SHP77 (cell line): ENCODE measurements at regions not wholly inside any gene's neighbourhood (a gene's known extent, or its start where the extent isn't known, plus 50 kb on each side); places are given as distances from the start of the nearest gene placed in this dataset.
"Not testable (repeated sequence)": the region's sequence is repeated elsewhere in the genome, so short reads cannot be mapped to it uniquely, and the experiment has no call there.

ENCODE experiments used
- DNase-seq, 2 experiments: peaks; one replicate each; lab custom pipeline; 2025; lab: John Stamatoyannopoulos, UW

DNA sequence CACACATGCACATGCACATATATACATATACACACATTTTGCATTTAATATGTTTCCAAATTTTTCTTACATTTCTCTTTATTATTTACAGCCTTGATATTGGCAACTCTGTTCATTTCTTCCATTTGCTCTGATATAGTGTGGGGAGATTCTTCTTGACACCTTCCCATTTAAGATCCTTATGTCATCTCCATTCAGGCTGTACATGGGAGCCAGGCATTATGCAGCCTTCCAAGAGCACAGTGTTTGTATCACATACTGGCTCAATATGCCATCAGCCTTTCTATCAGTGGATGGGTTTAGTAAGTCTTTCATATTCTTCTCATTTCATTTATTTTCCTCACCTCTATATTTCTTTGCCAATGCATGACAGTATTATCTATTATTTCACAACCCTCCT, 372.3 kb upstream of the FTMT start:
- DNase-seq = no peak

DNA sequence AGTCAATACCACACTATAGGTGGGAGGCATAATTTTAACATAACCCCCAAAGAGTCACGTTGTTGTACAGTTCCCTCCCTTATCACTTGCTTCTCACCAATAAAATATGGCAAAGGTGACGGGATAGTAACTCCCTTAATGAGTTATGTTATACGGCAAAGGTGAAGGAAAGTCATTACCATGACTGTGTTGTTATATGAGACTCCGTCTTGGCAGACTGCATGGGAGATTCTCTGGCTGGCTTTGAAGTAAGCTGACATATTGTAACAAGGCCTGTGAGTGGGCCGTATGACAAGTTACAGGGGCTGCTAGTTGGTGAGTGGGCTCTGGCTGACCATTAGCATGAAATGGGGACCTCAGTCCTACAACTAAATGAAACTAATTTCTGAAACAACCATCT, 366.4 kb upstream of the FTMT start:
- no peak for DNase-seq

DNA sequence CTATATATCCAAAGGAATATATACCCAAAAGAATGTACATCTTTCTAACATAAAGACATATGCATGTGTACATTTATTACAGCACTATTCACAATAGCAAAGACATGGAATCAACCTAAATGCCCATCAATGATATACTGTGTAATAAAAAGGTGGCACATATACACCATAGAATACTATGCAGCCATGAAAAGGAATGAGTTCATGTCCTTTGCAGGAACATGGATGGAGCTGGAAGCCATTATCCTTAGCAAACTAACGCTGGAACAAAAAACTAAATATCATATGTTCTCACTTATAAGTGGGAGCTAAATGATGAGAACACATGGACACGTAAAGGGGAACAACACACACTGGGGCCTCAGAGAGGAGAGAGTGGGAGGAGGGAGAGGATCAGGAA, 365.7 kb upstream of the FTMT start:
- DNase-seq = not testable (repeated sequence)

DNA sequence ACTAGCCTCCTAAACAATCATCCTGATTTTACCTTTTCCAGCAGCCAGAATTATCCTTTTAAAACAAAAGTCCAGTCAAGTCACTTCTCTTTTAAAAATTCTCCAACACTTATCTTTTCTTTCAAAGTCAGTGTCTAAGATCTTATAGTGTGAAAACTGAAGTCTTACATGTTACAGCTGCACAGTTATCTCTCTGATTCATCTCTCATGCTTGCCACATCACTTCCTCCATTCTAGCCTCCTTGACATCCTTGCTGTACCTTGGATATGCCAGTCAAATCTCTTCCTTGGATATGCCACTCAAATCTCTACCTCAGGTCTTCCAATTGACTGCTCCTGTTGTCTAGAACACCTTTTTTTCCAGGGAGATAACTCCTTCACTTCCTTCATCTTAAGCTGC, 361.7 kb upstream of the FTMT start:
- DNase-seq = no peak

DNA sequence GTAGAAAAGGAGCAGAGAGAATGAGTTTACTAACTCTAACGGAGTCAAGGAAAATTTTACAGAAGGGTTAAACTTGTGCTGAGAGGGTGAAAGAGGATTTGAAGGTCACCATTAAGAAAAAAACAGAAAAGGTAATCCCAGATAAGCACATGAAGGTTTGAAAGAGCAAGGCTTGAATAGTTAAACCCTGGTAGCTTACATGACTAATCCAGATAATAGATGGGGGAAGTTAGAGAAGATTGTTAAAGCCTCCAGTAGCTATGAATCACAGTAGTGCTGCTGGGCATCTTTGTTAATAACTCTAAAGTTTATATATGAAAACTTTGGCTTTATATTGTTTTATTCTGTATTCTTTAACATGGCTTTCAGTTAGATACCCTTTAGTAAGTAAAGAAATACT, 354.5 kb upstream of the FTMT start:
- no peak for DNase-seq

DNA sequence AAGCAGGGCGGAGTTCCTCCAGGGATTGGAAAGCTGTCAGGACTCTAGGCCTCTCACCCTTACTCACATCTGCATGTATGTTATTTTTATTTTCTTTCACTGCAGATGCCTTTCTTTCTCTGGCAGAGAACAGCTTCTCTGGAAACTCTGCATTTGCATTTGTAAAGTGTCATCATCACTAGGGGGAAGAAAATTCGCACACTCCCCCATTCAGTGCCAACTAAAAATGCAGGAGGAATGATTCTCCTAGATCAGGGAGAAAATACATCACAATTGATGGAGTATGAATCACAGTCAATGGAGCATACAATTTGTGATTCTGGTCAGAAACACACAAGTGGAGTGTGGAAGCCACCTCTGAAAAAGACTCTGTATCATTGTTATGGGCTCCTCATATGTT, 351.4 kb upstream of the FTMT start:
- no peak for DNase-seq

DNA sequence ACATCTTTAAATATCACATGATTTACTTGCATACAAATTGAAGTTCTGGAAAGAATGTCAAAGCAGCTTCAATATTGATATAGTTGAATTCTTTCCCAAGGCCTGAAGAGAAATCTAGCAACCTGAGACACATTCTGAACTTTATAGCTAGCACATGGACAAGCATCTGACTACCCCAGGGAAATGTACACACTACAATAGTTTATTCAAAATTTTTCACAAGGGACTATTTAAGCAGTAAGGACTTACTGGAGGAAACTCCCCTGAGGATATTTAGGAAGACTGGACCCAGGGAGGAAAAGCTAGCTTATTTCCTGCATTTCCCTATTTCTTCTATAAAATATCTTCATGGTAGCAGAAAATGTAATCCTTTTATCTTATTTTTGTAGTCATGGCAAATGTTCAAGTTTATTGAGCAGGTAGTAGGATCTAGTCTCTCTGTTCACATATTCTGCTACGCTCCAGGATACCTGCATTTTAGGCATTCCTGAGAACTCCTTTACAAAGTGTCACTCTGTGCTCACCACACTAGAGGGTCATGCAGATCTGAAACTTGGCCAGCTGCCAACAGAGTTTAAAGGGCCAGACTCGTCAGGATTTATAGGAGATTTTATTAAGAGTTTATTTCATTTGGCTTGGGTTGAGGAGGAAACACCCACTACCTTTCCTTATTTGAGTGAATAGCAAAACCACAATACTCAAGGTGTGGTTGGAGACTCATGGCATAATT, 348.4 kb upstream of the FTMT start:
- DNase-seq = peak; percentile 12 to 30

DNA sequence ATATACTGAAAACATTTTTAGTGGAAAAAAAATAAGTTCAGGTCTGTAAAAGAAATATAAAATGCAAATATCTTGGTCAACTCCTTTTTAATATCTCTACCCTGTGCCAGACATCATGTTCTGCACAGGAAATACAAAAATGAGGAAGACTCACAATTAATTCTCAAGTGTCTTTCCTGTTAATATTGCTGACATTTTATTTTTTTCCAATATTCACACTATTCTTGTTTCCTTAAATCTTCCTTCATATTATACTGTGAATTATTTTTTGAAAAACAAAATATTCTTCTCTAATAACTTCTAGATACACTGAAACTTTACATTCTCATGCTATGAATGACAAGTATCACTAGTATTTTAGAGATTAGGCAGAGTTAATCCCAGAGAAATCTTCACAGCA, 334.7 kb upstream of the FTMT start:
- no peak for DNase-seq

DNA sequence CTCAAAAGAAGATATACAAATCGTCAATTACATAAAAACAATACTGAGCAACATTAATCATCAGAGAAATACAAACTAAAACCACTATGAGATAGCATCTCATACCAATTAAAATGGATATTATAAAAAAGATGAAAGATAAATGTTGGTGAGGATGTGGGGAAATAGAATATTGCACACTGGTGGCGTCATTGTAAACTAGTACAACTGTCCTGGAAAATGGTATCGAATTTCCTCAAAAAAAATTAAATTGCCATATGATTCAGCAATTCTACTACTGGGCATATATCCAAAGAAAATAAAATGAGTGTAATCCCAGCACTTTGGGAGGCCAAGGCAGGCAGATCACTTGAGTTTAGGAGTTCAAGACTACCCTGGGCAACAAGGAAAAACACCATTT, 326.0 kb upstream of the FTMT start:
- no peak for DNase-seq

DNA sequence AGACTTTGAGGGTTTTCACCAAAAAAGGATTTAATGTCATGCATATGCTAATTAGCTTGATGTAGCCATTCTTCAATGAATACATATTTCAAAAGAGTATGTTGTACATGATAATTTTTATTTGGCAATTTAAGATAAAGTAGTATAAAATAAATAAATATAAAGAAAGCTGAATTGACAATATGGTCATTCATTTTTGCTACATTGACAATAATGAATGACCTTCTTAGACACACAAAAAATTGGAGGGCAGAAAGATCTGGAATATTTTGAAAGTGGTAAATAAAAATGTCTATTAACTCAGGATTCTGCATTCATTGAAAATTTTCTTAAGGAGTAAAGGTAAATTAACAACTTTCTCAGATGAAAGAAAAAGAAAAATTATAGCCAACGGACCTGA, 324.8 kb upstream of the FTMT start:
- no peak for DNase-seq

DNA sequence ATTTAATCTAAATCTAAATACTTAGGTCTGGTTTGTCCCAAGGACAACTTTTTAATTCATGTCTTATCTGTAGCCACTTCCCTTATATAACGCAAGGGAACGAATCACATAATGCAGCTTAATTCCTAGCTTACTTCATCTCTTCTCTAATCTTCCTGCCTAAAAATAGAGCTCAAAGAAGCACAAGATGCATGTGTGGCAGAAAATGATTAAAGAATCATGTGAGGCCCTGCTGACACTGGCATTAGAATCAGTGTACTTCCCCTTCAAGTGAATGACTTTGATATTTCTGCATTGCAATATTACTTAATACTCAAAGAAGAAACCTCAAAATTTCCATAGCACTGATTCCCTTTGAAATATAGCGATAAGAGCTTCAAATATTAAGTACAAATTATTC, 317.9 kb upstream of the FTMT start:
- no peak for DNase-seq

DNA sequence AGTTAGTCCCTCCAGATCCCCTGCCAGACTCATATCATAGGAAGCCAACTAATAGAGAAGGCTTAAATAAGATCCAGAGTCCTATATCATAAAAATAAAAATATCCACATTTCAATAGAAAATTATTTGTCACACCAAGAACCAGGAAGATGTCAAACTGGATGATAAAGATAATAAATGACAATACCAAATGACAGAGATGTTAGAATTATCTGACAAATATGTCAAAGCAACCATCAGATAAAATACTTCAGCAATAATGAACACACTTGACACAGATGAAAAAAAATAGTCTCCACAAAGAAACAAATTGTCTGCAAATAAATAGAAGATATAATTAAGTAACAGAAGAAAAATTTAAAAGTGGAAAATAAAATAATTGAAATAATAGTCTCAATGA, 300.7 kb upstream of the FTMT start:
- no peak for DNase-seq

DNA sequence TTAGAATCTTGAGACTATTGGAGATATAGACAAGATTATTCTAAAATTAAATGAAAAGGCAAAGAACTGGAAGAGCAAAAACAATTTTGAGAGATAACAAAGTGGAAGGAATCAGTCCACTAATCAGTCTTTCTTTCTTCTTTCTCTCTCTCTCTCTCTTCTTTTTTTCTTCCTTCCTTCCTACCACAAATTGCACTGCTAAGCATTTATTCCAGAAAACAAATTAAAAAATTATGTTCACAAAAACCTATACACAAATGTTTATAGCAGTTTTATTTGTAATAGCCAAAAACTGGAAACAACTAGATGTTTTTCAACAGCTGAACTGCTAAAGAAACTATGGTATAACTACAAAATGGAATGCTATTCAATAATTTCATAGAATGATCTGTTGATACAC, 291.9 kb upstream of the FTMT start:
- DNase-seq = no peak

DNA sequence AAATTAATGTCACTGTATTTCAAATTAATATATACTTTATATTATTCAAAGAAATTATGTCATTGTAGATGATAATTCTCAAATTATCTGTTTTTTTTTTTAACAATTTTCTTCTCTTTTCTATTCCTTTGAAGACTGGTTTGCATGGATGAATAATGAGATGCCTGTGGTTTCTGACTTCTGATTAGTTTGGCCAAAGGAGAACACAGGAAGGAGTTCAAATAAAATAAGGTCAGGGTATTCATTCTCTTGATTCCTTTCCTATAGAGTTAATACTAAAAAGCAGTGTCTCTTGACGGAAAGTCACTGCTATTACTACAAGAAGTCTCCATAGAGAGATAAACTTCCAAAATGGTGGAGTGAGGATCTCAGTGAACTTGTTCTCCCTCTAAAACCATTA, 279.6 kb upstream of the FTMT start:
- no peak for DNase-seq

DNA sequence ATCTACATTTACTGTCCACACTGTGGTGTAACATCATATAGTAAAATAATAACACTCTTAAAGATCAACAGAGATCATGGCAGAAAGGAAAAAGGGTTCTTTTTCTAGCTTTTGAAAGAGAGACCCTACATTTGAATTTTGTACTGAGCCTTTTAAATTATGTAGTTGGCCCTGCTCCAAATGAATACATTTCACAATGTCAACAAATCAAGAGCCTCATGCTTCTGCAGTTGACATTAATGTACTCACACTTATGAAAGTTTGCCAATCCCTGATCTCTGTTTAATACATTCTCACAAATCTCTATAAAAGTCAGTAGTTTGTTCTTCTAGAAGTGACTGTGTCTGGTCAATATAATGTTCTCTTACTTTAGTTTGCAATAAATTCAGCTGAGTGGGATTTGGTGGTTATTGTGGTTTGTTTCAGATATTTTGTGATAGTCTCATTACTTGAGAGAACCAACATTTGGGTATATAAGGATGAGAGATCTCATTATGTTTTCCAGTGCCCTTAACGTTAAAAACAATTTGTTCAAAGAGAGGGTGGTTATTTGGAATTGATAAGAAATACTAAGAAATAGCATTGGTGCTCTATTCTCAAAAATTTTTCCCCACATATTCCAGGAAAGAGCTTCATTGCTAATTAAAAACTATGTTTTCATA, 277.8 kb upstream of the FTMT start:
- DNase-seq = no peak

DNA sequence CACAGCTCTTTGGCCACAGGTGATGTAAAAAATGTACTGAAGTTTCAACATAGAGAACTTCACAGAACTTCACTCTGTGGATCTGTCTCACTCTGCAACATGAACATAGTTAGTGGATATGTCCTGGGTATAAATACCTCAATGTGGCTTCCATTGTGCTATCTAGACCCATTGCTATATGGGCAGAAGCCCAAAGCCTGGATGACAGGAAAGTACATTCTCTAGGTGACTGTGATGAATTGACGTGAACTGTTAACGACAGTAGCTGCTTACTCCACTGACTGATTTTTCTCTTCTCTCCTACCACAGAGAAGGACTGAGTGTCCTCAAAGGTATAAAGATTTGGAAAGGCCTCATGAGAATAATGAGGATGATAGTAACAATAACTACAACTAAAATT, 270.1 kb upstream of the FTMT start:
- no peak for DNase-seq

DNA sequence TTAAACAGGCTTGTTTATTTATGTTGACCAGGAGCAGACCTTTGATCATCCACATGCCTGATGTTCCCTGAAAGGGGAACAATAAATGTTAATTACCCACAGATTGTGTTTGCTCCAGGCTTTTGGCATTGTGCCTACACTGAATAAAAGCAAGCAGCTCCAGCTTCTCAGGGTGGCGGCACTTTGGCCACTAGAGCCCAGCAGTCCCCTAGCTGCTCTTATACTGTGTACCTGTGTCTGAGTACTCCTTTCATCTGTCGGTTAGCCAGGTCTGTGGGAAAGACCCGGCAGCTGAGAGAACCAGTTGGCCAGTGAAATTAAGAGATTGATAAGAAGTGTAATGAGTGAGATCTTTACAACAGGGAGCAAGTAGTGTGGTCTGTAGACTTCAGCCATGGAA, 254.8 kb upstream of the FTMT start:
- DNase-seq = no peak

DNA sequence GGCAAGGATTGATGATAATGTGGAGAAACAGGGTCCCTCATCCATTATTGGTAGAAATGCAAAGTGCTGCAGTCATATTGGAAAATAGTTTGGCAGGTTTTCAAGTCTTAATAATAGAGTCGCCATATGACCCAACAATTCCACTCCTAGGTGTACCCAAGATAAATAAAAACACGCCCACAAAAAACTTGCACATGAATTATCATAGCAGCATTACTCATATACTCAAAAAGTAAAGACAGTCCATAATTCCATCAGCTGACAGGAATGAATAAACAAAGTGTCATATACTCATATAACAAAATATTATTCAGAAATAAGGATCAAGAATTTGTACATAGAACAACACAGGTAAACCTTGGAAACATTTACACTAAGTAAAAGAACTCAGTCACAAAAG, 242.9 kb upstream of the FTMT start:
- no peak for DNase-seq

DNA sequence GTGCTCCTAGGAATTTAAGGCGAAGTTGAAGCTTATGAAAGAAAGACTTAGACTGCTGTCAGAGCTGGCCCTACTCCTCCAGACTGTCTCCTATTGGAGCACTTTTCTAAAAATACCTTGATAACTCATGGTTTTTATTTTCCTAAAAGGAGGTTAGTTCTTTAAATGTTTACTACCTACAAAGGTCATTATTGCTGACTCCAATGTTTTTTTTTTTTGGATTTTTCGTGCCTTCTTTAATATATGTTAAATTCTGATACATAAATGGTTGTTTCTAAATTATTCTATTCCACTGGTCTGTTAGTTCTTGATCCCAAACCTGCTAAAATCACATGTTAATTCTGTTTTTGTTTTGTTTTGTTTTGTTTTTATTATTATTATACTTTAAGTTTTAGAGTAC, 227.6 kb upstream of the FTMT start:
- DNase-seq = no peak

DNA sequence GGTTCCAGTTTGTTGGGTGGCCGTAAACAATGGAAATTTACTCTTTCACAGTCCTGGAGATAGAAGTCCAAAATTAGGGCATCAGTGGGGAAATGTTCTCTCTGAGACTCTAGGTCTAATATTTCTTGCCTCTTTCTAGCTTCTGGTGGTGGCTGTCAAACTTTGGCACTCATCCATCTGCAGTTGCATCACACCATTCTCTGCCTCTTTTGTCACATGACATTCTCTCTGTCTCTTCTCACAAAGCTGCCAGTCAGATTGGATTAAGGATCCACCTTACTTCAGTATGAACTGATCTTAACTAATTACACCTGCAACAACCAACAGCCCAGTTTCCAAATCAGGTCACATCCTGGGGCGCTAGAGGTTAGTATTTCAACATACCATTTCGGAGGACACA, 222.9 kb upstream of the FTMT start:
- peak in 1 of 2 experiments; percentile 27 for DNase-seq

DNA sequence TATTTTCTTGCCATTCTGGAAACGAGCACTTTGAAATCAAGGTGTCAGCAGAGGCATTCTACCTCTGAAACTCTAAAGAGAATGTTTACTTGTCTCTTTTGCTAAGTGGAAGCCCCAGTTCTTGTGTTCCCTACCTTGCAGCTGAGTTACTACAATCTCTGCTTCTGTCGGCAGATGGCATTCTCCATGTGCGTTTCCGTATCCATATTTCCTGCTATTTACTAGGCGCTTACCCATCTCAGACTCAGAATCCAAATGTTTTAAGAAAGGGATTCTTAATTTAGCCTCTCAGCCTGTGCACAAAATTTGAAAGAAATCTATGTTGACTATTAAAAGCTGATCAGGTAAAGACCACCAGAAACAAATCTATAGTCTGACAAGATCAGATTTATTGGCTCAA, 221.3 kb upstream of the FTMT start:
- no peak for DNase-seq

DNA sequence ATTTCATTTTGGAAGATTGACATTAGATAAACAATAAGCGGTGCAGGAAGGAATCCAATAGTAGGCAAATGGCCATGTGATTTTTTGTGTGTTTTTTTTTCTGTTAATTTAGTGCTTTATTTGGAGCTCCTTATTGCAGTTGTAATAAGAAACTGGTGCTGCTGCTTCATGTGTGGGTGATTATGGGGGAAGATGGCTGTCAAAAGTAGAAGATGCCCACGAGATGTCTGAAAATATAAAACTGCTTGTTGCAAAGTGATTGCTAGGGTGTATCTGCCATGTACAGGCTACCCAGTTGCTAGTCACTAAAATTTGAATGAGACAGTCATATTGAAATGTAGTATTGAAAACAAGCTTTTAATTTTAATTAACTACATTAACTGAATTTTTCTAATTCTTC, 216.7 kb upstream of the FTMT start:
- no peak for DNase-seq

DNA sequence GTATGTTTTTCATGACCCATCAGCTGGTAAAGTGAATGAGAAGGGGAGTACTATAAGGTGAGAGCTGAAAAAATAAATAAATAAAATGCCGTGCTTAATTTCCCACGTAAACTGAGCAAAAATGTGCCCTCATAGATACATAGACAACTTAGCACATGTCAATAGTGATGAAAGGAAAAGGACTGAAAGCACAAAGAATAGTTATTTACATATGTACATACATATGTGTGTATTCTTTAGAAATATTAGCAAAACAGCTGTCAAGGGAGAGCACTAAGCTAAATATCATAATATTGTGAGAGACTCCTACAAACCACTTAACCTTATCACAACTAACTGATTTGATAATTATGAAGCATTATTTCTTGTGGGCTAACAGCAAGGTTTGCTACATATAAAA, 213.6 kb upstream of the FTMT start:
- no peak for DNase-seq

DNA sequence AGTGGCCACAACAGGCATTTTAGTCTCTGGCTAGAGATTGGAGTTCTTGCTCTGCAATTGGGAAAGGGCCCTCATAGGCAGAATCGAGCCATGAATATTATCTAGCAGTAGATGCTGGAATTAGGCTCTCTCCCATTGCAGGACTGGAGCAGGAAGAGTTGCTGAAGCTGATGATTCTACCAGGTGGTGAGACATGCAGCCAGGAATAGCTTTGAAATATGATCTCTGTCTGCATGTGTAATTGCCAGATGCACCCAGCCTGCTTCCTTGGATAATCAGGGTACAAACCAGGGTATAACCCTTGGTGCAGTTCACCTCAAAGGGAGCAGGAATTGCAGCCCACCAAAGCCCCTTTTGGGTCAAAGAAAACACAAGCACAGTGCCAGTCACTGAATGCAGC, 211.4 kb upstream of the FTMT start:
- peak; percentile 10 to 29 for DNase-seq
